ENCODE measurements at regions not wholly inside any gene's neighbourhood (a gene's known extent, or its start where the extent isn't known, plus 50 kb on each side); places are given as distances from the start of the nearest gene placed in this dataset.

DNA sequence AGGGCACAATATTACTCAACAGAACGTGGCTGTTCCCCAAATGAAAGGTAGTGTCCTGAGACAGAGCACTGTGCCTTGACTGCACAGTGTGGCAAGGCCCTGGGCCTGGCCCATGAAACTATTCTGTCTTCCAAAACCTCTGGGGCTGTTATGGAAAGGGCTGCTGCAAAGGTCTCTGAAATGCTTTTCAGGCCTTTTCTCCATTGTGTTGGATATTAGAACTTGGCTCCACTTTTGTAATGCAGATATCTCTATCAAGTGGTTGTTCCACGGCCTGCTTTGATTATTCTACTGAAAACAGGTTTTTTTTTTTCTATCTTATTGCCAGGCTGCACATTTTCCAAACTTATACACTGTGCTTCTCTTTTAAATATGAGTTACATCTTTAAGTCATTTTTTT lies 777.5 kb upstream of the TYRP1 start:
- TF ChIP-seq, protein P1, sequence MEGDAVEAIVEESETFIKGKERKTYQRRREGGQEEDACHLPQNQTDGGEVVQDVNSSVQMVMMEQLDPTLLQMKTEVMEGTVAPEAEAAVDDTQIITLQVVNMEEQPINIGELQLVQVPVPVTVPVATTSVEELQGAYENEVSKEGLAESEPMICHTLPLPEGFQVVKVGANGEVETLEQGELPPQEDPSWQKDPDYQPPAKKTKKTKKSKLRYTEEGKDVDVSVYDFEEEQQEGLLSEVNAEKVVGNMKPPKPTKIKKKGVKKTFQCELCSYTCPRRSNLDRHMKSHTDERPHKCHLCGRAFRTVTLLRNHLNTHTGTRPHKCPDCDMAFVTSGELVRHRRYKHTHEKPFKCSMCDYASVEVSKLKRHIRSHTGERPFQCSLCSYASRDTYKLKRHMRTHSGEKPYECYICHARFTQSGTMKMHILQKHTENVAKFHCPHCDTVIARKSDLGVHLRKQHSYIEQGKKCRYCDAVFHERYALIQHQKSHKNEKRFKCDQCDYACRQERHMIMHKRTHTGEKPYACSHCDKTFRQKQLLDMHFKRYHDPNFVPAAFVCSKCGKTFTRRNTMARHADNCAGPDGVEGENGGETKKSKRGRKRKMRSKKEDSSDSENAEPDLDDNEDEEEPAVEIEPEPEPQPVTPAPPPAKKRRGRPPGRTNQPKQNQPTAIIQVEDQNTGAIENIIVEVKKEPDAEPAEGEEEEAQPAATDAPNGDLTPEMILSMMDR (conservative IDR thresholded peaks at IDR 0.05; ENCODE audit: low read depth, low read length), result no peak
- TF ChIP-seq EZH2 (IDR thresholded peaks at IDR 0.05; ENCODE audit: low read length, unreplicated experiment), result no peak
